ENCODE measurements at regions not wholly inside any gene's neighbourhood (a gene's known extent, or its start where the extent isn't known, plus 50 kb on each side); places are given as distances from the start of the nearest gene placed in this dataset.

GRCh38 chr2:195388028-195388427 is 269.0 kb upstream of the SLC39A10 start:
- no peak for TF ChIP-seq CTCF (IDR thresholded peaks at IDR 0.05; ENCODE audit: insufficient read depth, low read depth, low read length)
- no peak for TF ChIP-seq EZH2 (IDR thresholded peaks at IDR 0.05; ENCODE audit: insufficient read depth, low read length)
